NCI-H2029 (cell line): ENCODE measurements at regions not wholly inside any gene's neighbourhood (a gene's known extent, or its start where the extent isn't known, plus 50 kb on each side); places are given as distances from the start of the nearest gene placed in this dataset.

Experiments
- DNase-seq: peaks from one replicate; lab custom pipeline; 2025; lab: John Stamatoyannopoulos, UW

- no peak for DNase-seq
These were observed 1596.9 kb downstream of the PLA2G4A start for GRCh38 chr1:188425687-188426086.

DNA sequence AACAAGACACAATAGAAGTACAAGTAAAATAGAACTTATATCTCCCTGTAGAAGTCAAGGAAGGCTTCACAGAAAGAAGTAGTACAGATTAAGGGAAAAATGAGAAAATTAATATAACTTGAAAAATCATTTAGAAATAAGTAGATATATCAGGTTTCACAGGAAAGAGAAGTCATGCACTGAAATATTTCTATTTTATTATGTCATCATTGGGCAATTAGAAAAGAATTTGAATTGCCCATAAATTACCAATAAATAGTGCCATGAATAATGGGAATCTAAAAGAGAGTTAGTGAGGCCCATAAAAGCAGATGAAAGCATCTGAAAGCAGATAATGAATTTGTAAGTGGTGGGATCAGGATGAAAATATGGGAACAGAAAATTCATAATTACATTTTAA lies 1597.8 kb downstream of the PLA2G4A start:
- DNase-seq, result no peak

DNA sequence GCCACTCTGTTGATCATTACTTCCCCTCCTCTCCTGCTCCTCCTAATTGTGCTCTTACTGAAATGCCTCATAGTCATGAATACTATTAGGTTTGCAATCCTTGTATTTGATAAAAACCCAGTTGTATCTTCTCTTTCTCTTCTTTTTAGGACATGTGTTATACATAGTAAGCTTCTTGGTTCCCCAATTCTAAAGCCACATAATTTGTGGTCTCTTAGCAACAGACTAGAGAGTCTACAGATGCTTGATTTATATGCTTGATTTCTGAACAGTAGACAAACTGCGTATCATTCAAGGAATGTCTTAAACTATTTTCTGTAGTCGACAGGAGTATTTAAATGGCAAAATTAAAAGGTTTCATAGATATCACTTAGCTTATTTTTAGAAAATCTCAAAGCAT lies 1598.9 kb downstream of the PLA2G4A start:
- DNase-seq, result no peak

GRCh38 chr1:188429386-188429785 lies 1600.6 kb downstream of the PLA2G4A start:
- DNase-seq, result no peak

DNA sequence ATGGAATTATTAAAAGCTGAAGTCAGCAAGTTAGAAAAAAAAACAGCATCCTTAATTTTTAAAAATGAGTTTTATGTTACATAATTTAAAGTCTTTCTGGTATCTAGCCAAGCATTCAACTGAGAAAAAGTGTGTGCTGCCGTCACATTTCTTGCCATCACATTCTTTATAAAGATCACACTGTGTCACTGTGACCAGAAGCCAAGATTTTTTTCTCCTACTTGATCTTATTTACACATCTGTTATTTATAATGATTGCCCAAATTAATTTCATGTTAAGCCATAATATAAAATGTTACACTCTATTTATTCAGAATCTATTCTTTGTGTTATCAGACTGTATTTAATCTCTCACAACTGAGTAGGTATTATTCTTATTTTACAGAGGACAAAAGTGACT lies 1603.7 kb downstream of the PLA2G4A start:
- DNase-seq, result no peak

- no peak for DNase-seq
These were observed 1604.7 kb downstream of the PLA2G4A start for GRCh38 chr1:188433425-188433824.

- no peak for DNase-seq
These were observed 1615.8 kb downstream of the PLA2G4A start for GRCh38 chr1:188444526-188444925.

- no peak for DNase-seq
These were observed 1634.1 kb downstream of the PLA2G4A start for GRCh38 chr1:188462837-188463236.

GRCh38 chr1:188463919-188464318 lies 1635.2 kb downstream of the PLA2G4A start:
- DNase-seq, result no peak

GRCh38 chr1:188466539-188466938 lies 1637.8 kb downstream of the PLA2G4A start:
- DNase-seq, result no peak

GRCh38 chr1:188476606-188477005 lies 1647.9 kb downstream of the PLA2G4A start:
- no peak for DNase-seq

DNA sequence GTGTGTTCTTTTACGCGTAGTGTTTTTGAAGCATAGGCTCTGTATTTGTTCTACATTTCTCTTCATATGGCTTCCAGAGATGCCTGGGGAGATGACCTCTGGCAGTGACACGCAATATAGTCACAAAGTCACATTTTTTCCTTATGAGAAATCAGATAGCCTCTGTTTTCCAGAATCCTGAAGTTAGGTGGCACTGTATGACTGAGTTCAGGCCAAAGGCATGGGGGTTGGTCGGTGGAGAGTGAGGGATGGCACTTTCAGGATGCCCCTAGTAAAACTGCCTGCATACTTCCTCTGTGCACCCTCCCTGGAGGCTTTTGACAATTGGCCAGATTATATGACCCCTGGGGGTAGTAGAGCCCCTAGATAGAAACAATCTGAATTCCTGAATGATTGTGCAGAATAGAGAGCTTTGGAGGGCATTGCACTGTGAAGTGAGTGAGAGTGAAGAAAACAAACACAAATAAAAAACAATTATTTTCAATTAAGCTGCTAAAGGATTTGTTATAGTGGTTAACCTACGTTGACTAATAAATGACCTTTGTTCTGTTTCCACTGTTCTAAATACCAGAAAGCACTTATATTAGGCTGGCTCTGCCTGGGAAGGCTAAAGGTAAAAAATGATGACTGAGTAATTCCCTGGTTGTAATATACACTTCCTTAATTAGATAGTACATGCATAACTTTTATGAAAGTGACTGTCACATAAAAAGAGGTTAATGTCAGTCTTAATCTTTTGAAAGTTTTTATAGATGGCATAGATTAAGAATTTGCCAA lies 1660.8 kb downstream of the PLA2G4A start:
- no peak for DNase-seq

- DNase-seq, result no peak
These were observed 1667.8 kb downstream of the PLA2G4A start for GRCh38 chr1:188496506-188496905.

DNA sequence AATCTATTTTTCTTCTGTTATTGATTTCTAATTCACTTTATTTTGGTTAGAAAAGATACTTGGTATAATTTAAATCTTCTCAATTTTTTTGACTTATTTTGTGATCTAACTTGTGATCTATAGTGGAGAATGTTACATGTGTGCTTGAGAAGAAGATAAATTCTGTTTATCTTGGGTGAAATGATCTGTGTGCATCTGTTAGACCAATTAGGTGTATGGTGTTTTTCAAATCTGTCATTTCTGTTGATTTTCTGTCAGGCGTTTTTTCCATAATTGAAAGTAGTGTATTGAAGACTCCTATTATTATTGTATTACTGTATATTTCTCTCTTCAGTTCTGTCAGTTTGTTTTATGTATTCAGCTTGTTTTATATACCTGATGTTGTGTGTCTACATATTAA lies 1668.3 kb downstream of the PLA2G4A start:
- no peak for DNase-seq

DNA sequence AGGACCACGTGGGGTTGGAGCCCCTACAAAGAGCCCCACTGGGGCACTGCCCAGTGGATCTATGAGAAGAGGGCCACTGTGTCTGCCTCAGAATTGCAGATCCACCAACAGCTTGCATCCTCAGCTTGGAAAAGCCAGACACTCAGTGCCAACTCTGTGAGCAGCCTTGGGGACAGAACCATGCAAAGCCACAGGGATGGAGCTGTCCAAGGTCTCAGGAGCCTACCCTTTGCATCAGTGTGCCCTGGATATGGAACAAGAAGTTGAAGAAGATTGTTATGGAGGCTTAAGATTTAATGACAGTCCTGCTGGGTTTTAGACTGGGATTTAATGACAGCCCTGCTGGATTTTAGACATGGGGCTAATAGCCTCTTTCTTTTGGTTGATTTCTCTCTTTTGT lies 1670.9 kb downstream of the PLA2G4A start:
- no peak for DNase-seq

DNA sequence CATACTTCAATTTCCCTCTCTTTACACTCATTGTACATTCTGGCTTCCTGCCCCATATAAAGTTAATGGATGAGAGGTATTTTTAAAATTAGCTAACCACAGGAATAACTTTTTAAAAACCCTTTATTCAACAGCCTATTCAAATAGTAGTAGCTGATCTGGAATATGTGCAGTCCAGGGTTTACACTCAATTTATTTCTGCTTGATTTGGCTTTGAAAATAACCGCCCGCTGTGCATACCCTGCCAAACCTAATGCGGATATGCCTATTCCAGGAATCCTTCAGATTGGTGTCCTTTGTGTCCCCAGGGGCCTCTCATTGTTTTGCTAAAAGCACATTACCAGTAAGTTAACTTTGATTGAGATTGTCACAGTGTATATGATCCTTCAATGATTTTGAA lies 1686.2 kb downstream of the PLA2G4A start:
- no peak for DNase-seq

GRCh38 chr1:188517139-188517538 lies 1688.4 kb downstream of the PLA2G4A start:
- DNase-seq, result no peak

GRCh38 chr1:188551176-188551575 lies 1722.4 kb downstream of the PLA2G4A start:
- no peak for DNase-seq

GRCh38 chr1:188557053-188557452 lies 1728.3 kb downstream of the PLA2G4A start:
- DNase-seq, result no peak

DNA sequence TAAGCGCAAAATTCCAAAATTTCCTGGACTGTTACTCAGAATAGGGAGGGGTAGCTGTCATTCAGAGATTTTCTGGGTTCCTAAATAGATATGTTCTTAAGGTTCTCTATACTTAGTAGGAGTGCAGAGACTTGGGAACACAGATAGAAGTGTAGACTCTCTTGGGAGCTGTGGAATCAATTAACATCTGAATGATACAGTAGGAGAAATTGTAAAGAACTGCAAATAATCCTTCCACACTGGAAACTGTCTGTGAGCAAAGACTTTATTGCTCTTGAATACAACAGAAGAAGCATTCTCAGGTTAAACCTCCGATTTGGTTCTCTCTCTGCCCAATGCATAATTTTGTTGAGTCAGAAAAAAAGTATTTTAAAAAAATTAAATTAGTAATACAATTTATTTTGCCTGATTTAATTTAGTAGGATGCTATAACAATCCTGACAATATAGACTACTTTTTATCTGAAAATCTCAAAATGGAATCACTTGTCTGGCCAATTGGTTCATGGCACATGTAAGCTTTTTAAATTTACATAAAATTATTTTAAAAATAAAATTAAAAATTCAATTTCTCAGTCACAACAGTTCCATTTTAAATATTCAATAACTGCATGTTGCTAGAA lies 1754.3 kb downstream of the PLA2G4A start:
- no peak for DNase-seq

DNA sequence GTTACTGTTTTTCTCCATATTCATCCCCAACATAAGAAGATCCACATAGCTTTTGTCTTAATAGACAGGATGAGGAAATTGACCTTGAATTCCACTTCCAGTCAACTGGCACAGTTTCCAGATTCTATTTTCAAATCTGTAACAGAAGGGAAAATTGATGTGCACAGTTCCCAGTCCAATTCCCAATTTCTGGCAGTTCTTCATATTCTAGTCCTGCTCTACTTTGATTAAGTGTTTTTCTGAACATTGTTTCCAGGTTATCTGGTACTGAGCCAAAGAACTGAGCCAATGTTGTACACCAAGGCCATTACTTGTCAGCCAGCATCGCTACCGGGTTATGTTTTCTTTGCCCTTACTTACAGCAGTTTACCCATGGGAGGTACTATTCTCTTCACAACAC lies 1755.4 kb downstream of the PLA2G4A start:
- DNase-seq, result no peak

DNA sequence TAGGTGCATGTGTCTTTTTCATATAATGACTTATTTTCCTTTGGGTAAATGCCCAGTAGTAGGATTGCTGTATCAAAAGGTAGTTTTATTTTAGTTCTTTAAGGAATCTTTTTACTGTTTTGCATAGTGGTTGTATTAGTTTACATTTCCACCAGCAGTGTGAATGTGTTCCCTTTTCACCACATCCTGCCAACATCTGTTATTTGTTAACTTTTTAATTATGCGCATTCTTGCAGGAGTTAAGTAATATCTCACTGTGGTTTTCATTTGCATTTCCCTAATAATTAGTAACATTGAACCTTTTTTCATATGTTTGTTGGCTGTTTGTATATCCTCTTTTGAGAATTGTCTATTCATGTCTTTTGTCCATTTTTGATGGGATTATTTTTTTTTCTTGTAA lies 1761.9 kb downstream of the PLA2G4A start:
- no peak for DNase-seq

GRCh38 chr1:188594542-188595235 lies 1765.9 kb downstream of the PLA2G4A start:
- DNase-seq, result no peak
